ENCODE measurements at regions not wholly inside any gene's neighbourhood (a gene's known extent, or its start where the extent isn't known, plus 50 kb on each side); places are given as distances from the start of the nearest gene placed in this dataset.

DNA sequence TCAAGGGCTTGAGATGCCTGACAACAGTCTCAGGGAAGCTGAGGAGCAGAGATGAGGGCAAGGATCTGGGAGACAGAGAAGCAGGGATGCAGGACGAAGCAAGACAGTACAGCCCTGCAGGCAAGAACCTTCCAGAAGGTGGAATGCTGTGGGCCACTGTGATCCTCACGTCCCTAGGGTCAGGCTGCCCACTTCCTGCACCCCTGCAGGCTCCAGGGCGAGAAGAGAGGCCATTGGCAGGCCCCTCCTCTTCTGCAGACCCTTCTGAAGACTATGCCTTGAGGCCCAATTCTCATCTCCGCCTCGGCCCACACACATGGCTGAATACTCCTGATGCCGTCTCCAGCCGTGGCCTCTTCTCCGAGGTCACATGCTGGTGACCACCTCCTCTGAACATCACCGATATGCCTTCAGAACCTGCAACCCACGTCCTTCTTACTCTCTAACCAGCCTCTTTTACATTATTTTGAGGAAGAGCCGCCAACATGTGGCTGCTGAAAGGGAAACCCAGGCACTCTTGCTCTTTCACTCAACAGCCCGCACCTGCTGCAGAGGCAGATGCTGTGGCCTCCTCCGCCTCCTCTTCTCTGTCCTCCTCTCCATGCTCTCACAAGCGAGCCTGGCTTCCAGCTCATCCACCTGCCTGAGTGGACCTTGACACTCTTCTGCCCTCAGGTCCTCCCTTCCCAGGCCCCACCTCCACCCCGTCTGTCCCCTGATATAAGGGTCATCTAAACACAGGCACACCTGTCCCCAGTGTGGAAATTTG is 181.5 kb downstream of the IRX2 start:
- DNase-seq (ENCODE audit: low read depth in 2 of 2), result no peak

DNA sequence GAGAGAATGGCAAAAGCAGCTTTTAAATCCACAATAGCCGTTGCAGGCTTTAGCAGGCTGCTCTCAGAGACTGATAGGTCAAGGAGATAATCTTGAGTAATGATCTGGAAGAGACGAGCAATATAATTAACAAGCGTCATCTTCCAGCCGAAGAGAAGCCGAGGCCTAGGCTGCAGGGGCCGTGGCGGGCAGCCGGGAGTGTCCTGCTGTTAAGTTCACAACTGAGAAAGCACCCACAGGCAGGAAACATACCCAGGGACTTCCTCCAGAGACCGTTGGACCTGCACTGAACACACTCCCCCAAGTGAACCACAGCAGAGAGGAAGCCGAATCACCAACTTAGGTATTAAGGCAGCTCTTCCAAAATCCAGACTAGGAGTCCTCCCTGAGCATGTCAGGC is 182.3 kb downstream of the IRX2 start:
- DNase-seq (ENCODE audit: low read depth in 2 of 2), result no peak

DNA sequence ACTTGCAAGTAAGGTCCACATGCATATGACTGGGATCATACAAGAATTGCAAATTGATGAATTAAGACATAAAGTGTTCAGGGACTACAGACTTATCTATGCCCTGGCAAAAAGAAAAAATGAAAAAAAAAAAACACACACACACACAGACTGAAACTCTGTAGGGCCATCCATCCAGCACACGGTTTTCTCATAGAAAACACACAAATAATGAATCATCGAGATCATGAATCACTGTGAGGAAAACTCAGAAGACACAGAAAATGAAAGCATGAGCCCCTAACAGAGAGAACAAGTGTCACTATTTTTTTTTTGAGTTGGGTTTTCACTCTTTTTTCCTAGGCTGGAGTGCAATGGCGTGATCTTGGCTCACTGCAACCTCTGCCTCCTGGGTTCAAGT is 185.2 kb downstream of the IRX2 start:
- no peak for DNase-seq (ENCODE audit: low read depth in 2 of 2)

DNA sequence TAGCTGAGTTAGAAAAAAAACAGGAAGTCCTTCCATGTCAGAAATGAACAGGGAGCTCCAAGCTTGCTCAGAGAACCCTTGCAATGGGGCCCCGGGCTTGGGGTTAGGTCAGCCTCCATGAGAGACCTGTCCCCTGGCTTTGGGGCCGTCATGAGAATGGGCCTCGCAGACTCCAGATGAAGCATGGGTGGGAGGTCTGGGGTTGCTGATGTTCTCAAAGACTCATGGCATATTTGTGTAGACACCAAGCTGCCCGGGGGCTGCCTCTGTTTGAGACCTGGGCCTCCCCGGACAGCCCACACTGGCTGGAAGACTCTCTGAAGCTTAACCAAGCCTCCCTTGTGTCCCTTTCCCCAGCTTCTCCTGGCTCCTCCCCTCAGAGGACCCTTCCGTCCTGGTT is 186.3 kb downstream of the IRX2 start:
- no peak for DNase-seq (ENCODE audit: low read depth in 2 of 2)

DNA sequence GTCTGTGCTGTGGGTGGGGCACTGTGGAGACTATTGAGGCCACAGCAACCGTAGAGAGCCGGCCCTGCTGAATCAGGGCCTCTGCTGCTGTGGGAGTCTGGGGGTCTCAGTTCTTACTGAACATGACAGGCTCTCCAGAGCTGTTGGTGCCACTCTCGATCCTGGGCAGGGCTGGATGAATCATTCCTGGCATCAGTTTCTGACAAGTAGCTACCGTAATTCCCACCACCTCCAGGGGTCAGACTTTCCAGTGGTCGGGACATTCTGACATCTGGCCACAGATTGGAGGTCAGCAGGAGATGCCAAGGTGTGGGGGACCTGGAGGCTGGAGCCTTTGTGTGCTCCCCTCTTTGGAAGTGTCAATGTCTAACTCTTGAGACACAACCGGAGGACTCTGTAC is 188.4 kb downstream of the IRX2 start:
- no peak for DNase-seq (ENCODE audit: low read depth in 2 of 2)

DNA sequence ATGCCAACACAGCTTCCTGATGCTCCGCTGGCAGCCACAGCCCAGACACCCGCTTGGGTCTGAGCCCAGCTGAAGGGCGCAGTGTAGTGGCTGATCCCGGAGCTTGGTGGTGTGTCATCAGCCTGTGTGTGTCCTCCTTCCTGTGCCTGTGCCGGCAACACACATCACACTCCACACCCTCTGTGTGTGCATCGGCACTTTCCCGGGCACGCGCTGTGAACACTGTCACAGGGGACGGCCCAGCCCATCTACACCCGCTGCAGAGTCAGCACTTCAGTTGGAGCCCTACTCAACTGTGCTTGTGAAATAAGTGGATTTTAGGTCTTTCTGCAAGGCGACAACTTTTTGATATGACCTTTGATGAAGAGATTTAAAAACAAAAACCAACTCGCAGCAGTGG is 189.4 kb downstream of the IRX2 start:
- no peak for DNase-seq (ENCODE audit: low read depth in 2 of 2)

DNA sequence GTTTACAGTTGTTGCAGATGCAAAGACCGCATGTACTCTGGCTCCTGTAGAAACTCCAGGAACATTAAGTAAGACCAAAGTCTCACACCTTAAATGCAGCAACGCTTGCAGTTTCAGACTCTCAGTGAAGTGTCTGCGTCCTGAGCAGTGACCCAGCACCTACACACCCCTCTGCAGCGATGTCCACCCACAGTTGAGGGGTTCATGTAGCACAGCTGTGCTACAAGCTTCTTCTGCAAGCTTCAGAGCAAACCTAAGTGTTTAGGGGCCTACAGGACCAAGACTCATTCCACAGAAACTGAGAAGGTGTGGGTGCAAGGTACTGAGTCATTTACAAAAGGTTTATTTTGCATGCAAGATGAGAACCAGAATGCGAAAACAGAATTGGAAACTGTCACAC is 191.0 kb downstream of the IRX2 start:
- DNase-seq (ENCODE audit: low read depth in 2 of 2), result no peak

DNA sequence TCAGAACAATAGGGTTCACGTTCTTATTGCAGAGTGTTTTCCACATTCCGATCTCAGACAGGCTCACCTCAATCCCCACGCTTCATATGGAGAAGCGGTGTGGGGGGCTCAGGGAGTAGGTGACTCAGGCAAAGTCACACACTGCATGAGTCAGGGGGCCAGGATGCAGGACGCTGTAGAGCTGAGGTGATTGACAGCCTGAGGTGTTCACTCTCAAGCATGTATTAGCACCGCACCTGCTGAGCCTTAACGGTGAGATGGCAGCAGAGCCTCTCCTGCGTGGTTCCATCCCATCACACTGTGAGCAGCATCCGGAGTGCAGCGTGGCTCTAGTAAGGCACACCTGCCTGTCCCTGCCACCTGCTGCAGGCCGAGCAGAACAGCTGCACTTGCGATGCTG is 194.0 kb downstream of the IRX2 start:
- DNase-seq (ENCODE audit: low read depth in 2 of 2), result no peak

DNA sequence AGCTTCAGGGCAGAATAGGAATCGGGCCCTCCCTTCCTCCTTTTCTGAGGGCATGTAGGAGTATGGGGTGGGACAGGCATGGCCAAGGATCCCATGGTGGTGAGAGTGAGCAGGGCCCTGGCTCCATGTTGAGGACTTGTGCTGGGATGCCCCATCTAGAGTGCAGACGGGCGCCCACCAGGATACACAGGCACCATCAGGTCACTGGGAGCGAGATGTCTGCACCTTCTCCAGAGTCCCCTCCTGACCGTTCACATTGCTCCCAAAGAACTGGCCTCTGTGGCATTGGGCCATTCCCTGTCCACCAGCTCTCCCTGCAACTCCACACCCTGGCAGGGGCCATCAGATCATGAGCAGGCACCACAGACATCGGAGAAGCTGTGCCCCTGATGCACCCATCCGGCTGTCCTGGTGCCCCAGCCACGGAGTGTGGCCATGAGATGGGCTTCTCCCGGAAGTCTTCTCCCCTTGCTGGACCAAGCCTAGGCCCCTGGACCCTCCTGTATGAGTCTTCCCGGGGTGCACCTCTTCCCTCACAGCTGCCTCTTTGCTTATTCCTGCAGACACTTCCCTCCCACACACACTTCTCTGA is 195.0 kb downstream of the IRX2 start:
- no peak for DNase-seq (ENCODE audit: low read depth in 2 of 2)

DNA sequence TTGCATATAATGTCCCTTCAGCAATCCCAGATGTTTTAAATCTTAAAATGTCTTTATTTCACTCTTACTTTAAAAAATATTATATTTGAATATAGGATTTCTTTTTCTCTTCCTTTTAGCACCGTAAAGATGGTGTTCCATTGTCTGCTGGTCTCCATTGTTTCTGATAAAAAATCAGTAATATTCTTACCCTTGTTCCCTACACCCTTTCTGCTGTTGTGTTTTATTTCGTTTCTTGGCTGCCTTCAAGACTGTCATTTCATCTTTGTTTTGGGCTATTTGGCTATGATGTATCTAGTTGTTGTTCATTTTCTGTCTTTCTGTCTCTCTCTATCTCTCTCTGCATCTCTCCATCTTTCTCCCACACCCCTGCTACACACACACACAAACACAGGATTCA is 197.9 kb downstream of the IRX2 start:
- no peak for DNase-seq (ENCODE audit: low read depth in 2 of 2)

DNA sequence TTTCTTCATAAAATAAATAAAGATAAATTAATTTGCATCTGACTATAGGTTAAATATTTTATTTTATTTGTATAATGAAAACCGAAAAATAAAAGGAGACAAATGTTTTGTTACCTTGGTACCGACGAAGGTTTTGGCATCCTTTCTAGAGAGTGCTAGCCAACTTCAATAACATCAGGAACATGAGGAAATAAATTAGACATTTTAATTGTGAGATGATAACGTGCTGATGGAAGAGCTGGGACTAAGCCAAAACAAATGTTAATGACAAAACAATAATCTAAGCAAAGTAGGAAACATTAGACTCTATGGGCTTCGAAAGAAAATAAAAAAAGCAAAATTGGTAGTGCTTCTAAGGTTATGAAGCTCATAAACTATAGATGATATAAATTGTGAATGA is 201.0 kb downstream of the IRX2 start:
- DNase-seq (ENCODE audit: low read depth in 2 of 2), result no peak

DNA sequence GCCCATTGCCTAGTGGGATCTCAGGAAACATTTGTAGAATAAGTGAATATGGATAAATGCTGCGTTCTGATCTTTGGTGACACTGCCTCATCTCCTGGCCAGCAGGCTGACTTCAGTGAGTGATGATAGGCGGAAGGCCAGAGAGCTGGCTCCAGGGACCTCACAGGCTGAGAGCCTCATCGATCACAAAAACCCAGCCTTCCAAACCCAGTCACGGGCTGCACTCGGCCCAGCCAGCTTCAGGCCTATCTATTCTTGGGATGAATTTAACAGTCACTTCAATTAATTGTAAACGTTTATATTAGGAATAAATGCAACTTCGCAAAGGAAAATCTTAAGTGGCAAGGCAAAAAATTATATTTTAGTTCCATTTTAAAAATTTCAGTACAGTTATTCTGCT is 201.6 kb downstream of the IRX2 start:
- no peak for DNase-seq (ENCODE audit: low read depth in 2 of 2)

DNA sequence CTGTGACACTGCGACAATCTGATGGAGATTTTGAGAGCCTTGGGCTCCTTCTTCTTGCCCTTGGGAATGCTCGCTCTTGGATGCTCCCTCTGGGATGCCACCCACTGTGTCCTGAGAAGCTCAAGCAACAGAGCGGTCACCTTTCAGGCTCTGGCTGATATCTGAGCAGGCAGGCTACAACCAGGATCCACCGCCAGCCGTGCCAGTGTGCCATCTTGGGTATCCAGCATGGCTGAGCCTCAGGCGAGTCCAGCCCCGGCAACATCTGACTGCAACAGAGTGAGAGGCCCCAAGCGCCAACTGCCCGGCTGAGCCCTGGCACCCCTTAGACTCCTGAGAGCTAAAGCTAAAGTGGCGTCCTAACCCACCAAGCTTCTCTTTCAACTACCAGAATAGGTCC is 202.1 kb downstream of the IRX2 start:
- no peak for DNase-seq (ENCODE audit: low read depth in 2 of 2)

DNA sequence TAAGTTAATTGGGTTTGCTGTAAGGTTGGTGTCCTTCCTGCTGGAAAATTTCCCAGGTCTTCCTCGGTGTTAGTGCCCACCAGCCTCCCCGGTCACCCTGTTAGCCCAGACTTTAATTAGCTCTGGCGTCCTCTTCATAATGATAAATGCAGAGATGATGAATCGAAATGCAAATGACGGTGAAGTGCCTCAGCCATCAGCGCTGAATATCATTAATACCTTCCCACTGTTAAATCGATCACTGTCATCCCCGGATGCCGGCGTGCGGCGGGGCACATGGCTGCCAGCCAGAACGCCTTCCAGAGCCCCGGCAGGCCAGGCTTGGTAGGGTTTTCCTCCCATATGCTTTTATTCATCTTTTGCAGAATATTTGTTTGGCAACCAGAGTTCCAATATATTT is 204.5 kb downstream of the IRX2 start:
- no peak for DNase-seq (ENCODE audit: low read depth in 2 of 2)

DNA sequence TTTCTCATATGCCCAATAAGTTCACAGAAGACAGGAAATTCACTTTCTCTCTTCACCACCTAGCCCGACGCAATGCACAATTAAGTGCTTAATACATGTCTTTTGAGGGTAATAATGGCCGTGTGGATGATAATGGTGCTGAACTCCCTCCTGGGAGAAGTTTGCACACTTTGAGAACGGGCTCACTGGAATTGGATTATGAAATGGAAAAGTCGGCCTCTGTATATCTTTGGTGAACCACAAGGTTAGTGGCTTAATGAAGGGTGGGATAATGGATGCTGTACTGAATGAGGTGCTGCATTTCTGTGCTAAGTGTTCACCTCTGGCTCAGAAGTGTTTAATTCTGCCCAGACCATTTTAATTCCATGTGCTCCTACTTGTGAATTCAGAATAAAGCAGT is 207.5 kb downstream of the IRX2 start:
- DNase-seq (ENCODE audit: low read depth in 2 of 2), result no peak

DNA sequence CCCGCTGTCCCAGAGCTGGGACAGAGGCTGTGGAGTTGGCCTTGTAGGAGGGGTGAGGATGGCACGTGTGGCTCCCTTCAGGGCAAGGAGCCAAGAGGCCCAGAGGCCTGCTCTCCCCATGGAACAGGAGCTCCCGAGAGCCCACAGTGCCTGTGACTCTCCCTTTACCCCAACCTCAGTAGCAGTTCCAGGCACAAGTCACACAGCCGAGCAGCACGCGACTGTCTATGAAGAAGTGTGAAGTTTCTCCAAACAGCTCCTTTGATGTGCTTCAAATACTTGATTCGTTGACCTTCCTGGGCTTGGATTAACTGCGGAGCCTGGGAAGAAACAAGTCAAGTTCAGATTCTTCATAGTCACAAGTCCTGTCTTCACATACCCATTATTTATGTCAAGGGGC is 208.7 kb downstream of the IRX2 start:
- no peak for DNase-seq (ENCODE audit: low read depth in 2 of 2)

DNA sequence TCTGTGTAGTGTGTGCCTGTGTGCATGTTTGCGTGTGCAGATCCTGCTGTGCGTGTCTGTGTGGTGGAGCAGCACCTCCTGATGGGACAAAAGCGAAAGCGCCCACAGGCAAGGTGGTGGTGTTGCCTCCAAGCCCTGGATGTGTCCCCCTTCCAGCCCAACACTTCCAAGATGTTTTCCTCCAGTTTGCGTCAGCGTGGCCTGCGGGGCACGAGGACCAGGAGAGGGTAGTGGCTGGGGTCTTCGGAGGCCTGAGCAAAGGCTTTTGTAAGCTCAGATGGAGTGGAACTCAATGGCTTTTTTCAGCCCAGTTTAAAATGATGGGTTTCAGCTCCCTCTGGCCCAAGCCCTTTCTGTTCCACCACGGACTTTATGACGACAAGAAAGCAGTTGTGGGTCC is 209.5 kb downstream of the IRX2 start:
- no peak for DNase-seq (ENCODE audit: low read depth in 2 of 2)

DNA sequence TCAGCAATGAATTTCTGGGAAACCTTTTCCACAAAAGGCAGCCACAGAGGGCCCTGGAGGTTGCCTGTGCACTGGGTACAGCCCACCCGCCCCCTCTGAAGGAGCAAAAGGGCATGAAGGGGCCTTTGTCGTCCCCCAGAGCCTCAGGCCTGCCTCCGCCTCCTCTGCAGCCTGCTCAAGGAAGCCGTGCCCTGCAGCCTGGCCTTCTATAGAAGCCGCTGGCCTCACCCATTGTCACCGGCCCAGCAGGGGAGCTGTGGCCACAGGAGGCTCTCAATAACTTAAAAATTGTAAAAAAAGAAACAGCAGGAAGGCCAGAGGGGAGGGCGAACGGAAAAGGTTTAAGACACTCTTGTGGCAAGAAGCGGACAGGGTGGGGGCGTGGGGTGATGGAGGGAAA is 213.3 kb downstream of the IRX2 start:
- DNase-seq (ENCODE audit: low read depth in 2 of 2), result no peak

DNA sequence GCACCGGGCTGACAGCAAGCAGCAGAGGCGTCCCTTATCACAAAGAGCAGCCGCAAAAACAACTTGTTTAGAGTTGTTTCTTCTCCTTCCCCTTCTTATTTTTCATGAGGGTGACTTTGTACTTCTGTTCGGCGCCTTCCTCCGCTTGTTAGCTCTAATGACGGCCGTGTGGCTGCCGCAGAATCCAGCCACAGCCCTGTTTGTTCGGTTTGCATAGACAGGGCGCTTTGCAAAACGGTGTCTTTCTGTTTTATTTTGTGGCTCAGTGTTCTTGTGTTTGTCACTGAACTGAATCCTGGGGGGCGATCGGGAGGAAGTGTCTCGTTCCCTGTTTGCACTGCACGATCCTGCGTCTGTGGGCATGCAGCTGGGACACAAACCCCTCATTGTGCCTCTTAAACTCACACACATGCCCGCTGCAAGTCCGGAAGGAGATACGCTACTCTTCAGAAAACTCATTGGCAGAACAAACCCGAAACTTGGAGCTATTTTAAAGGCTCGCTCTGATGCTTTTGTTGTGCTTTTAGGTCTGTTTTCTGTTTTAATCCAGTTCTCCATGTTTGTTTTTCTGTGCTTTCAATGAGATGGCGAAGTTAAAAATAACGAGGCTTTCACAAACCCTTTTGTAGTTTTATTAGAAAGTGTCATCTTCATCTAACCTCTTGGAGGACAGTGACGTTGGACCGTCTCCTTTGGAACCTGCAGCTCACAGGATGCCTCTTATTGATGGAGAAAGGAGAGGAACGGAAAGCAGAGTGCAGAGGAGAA is 213.9 kb downstream of the IRX2 start:
- DNase-seq (ENCODE audit: low read depth in 2 of 2), result no peak

DNA sequence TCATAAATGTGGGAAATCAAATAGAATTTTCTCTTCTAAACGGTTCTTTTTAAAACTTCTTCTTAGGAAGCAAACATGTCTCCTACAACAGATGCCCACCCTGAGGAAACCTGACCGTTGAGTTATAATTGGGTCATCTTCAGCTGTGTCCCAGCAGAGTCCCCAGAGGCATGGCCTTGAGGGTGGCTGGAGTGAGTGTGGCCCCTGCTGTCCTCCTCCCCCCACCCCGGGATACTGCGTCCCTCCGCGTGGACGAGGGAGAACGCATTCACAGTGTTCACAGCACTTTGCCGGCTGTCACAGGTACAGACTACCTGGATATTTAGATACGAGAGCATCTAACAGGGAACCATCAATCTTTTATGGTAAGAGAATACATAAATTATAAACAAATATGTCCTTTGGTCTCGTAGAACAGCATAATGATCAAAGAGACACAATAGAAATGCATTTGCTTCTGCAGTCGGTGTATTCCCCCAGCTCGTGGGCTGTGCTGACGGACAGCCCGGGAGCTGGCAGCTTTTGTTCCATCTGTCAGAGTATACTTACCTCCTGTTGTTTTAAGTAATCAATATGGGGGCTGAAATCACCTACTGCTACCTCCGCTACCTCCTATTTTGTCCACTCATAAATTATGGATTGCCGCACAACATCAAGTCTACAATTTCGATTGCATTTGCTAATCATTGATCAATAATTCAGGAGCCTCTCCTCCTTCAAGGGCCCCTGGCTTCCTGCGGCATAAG is 214.7 kb downstream of the IRX2 start:
- DNase-seq (ENCODE audit: low read depth in 2 of 2), result no peak

DNA sequence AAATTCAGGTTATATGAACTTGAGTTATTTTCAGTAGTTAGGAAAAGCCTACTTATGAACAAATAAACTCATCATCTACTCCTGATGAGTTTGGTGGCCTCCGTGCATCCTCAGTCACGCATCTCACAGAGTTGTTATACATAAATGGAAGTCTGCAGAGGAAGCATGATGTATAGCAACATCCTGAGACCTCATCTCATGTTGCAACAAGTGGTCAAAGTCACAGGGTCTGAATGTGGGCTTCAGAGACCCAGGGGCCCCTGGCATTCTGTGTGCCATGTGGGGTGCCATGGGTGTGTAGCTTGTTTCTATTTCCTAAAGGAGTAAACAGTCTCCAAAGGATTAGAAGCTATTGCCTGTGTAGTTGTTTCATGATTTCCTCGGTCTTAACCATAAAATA is 216.5 kb downstream of the IRX2 start:
- DNase-seq (ENCODE audit: low read depth in 2 of 2), result no peak

DNA sequence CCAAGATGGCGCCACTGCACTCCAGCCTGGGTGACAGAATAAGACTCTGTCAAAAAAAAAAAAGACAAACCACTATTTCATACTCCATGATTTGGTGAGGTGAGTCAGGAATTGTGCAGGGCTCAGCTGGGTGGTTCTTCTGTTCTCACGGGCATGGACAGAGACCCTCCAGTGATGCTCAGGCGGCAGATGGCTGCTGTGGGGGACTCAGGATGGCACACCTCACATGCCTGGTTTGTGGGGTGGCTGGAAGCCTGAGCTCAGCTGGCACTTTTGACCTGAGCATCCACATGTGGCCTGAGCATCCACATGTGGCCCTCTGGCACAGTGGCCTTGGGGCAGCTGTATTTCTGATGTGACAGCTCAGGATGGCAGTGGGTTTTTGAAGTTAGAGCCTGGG is 217.2 kb downstream of the IRX2 start:
- no peak for DNase-seq (ENCODE audit: low read depth in 2 of 2)

All from dermis microvascular lymphatic vessel endothelial cell (primary cell).